ENCODE measurements at regions not wholly inside any gene's neighbourhood (a gene's known extent, or its start where the extent isn't known, plus 50 kb on each side); places are given as distances from the start of the nearest gene placed in this dataset.
"Not testable (repeated sequence)": the region's sequence is repeated elsewhere in the genome, so short reads cannot be mapped to it uniquely, and the experiment has no call there.

DNA sequence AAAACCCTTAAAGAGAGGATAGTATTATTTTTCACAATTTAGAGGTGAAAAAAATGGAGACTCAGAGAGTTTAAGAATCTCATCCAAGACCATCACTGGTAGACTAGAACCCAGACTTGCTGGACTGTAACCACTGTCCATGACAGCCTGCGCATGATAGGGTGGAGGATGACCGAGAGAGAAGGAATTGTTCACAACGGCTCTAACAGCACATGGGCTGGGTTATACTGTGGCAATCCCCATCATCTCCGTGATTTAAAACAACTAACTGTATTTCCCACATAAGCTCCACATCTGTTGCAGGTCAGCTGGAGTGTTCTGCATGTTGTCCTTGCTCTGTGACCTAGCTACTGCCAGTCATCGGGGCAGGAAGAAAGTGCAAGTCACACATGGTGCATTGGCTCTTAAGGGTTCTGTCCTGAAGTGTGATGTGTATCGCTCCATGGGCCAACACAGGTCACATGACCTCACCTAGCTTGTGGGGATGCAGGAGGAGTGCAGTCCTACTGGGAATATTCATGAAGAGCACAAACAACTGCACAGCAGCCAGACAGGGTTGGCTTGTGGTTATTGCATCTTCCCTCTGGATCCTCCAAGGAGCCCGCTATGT lies 131.2 kb upstream of the MPHOSPH6 start:
- DNase-seq (ENCODE audit: low read depth, low spot score): no peak

DNA sequence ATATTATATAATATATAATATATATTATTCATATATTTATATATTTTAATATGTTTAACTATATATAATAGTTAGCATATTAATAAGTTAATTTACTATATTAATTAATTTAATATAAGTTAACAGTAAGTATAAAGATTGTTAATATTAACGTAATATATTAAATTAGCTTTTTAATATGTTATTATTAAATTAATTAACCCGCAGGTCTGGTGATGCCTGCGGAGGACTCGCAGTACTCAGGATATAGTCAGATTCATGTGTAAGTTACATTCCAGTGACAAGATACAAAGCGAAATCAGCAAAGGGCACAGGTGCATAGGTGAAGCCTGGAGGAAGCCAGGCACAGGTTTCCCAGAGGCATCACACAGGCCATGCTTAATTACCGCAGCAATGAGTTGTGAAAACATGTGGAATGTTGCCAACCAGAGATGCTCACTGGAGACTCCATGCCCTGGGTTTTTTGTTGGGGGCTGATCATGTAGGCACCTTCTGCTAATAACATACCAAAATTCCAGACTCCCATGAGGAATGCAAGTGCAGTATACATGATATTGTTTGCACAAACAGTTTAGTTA lies 130.4 kb upstream of the MPHOSPH6 start:
- no peak for DNase-seq (ENCODE audit: low read depth, low spot score)

DNA sequence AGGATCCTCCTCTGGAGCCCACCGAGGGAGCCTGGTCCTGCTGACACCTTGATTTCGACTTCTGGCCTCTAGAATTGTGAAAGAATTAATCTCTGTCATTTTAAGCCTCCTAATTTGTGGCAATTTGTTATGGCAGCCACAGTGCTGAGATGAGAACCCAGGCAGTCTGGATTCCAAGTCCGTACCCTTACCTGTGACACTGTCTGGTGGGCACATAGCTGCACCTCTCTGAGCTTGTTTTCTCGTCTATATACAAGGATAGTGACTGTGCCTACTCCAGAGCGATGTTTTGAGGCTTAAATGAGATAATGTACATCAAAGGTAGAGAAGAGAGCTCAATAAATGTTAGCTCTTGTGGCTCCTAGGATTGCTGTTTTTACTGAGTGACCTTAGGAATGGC lies 128.4 kb upstream of the MPHOSPH6 start:
- no peak for DNase-seq (ENCODE audit: low read depth, low spot score)

DNA sequence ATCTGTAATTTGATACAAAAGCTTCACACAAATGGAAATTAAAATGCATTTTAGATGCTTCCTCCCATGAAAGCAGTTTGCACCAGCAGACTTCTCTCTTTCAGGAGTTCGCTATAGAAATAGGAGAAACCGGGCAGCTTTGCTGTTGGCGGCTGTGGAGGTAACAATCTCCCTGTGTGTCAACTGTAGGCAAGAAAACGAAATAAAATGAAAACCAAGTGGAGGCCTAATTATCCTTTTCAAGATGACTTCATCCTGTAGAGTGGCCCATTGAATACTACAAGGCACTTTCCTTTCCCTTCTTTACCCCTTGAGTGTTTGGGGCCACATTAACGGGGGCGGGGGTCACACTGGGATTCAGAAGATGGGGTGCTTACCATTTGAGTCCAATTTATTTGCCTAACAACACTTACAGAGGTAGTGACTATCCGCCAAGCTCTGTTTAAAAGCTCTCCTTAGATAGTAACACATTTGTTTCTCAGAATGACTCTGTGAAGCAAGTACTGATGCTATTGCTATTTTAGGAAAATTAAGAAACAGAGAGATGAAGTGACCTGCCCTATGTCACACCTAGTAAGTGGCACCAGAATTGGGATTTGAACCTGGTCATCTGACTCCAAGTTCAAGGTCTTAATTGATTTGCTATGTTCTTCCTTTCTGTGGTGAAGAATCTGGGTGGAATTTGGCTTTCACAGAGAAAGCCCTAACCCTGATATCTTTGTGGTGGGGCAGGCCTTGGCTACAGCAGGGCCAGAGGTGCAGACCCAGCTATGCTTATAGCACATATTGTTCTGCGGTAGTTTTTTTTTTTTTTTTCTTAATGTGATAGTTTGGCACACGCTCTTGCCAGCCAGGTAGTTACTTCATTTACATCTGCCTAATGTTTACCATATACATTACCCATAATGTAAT lies 125.5 kb upstream of the MPHOSPH6 start:
- DNase-seq (ENCODE audit: low read depth, low spot score): no peak

DNA sequence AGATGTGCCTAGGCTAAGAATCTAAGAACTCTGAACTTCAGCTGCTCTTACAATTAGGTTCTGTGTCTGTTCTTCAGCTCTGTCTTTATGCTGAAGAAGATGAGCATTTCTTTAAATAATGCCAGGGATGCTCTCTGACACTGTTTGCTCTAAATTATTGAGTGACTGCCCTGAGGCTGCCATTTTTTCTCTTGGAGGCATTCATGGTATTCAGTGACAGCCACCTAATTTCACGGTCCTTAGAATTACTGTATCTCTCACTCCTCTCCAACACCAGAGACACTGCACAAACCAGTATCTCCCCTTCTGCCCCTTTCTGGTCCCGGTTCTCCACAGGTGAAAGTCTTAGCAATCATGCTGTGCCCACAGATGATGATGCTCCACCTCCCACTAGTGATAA lies 123.6 kb upstream of the MPHOSPH6 start:
- no peak for DNase-seq (ENCODE audit: low read depth, low spot score)

DNA sequence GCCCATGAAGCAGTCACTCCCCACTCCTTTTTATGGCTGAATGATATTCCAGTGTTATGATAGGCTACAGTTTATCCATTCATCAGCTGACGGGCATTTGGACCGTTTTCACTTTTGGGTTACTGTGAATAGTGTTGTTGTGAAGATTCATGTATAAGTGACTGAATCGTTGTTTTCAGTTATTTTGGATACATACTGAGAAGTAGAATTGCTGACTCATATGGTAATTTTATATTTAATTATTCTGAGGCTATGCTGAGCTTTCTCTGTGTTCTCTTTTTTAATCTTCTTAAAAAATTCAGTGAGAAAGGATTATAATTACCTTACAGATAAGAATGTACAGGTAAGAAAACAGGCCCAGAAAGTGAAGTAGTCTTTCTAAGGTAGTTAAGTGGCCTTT lies 117.9 kb upstream of the MPHOSPH6 start:
- no peak for DNase-seq (ENCODE audit: low read depth, low spot score)

DNA sequence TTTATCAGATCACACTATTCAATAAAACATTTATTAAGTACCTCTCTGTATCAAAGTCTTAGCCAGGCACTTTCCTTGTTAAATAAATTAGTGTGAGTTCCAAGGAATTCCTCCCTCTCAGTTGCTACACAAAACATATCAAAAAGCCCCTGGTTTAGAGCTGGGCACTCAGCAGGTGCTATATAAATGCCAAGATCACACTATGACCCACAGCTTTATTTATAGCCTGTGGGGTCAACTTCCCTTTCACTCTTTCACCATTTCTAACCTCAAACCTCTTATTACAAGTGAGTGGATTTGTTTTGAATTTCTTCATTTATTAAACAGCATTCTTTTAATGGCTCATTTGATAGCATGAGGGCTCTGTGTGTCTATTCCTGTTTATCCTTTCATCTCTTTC lies 112.6 kb upstream of the MPHOSPH6 start:
- no peak for DNase-seq (ENCODE audit: low read depth, low spot score)

DNA sequence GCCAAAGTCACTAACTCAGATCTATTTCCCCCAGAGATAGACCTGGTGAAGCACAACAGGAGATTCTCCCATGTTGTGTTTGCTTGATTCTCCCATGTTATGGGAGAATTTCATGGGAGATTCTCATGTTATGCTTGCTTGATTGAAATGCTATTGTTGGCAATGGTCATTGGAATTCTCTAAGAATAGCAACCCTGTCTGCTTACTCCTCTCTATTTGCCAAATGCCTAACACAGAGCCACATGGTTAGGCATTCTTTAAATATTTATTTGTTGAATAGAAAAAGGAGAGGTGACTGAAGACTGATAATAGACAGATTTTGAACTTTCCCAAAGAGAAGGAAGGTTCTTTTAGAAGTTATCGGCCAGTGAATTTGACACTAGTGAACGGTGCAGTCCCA lies 111.5 kb upstream of the MPHOSPH6 start:
- no peak for DNase-seq (ENCODE audit: low read depth, low spot score)

DNA sequence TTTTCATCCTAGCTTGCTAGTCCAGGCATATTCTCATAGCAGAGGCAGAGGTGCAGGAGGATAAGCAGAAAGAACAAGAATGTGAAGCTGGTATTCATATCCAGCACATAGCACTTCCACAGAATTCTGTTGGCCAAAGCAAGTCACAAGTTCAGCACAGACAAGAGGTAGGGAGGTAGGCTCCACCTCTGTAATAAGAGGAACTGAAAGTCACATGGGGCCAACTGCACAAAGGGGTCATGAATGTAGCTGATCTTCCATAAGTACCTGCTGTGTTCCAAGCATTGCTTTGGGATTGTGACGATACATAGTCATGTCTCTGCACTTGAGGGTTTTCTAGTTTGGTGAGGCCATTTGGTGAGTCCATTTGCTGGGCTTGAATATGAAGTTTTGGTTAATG lies 110.8 kb upstream of the MPHOSPH6 start:
- DNase-seq (ENCODE audit: low read depth, low spot score): no peak

DNA sequence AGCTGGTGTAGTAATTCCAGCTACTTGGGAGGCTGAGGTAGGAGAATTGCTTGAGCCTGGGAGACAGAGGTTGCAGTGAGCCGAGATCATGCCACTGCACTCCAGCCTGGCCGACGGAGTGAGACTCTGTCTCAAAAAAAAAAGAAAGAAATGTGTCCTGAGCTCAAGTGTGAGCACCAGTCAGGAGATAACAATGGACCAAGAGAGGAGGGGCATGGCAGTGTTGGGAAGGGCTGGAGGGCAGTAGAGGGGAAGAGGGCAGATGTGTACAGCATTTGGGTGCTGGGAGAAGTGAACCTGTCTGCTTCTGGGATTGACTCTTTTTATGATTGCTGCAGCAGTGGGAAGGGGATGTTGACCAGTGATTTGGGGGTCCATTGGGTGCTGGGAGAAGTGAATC lies 105.3 kb upstream of the MPHOSPH6 start:
- DNase-seq (ENCODE audit: low read depth, low spot score): not testable (repeated sequence)

DNA sequence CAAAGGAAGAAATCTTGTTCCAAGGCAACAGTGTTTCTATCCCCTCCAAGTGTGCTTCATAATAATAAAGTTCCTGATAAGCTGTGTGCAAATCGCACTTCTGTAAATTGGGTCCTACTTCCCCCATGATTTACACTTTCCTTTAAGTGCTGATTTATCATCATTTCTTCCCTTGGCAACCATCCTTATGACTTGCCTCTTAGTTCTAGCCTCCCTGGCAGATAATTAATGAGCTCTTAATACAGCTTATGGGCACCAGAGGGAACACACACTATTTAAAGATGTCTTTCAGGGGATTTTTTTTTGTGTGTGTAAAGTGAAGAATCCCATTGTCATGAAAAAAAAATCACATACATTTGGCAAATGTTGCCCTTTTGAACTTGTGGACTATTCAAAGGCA lies 101.6 kb upstream of the MPHOSPH6 start:
- no peak for DNase-seq (ENCODE audit: low read depth, low spot score)

DNA sequence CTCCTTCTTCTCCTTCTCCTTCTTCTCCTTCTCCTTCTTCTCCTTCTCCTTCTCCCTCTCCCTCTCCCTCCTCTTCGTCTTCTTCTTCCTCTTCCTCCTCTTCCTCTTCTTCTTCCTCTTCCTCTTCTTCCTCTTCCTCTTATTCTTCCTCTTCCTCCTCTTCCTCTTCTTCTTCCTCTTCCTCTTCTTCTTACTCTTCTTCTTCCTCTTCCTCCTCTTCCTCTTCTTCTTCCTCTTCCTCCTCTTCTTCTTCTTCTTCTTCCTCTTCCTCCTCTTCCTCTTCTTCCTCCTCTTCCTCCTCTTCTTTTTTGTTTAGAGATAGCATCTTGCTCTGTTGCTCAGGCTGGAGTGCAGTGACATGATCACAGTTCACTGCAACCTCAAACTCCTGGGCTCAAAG lies 97.7 kb upstream of the MPHOSPH6 start:
- not testable (repeated sequence) for DNase-seq (ENCODE audit: low read depth, low spot score)

DNA sequence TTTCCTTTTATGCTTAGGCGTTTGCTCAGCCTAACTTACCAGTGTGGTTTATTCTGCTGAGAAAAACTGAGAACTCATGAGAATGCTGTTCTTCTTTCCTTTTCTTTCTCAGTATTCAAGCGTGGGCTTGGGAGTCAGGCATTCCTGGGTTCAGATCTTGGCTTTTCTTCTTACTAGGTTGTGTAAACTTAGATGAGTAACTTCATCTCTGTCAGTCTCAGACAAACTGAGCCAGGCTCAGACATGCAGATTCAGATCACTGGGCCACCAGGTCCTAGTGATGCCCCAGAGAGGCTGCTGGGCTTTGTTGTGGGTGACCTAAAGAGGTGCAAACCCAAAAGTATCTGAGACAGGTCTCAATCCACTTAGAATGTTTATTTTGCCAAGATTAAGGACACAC lies 95.8 kb upstream of the MPHOSPH6 start:
- DNase-seq (ENCODE audit: low read depth, low spot score): no peak

DNA sequence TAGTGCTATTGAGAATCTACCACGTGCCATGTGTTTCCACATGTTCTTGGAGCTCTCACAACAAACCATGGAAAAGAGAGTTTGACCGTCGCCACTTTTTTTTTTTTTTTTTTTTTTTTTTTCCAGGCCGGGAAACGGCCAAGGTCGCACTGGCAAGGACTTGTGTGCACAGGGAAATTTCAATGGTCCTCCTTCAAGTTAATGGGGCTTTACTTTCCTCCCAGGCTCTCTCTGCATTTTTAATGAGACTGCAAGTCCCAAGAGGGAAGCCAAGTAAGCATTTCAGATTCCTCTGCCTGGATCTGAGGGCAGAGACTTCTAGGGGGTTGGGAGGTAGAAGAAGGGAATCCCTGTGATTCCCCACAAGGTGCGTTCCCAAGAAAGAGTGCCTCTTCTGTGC lies 94.7 kb upstream of the MPHOSPH6 start:
- DNase-seq (ENCODE audit: low read depth, low spot score): no peak

DNA sequence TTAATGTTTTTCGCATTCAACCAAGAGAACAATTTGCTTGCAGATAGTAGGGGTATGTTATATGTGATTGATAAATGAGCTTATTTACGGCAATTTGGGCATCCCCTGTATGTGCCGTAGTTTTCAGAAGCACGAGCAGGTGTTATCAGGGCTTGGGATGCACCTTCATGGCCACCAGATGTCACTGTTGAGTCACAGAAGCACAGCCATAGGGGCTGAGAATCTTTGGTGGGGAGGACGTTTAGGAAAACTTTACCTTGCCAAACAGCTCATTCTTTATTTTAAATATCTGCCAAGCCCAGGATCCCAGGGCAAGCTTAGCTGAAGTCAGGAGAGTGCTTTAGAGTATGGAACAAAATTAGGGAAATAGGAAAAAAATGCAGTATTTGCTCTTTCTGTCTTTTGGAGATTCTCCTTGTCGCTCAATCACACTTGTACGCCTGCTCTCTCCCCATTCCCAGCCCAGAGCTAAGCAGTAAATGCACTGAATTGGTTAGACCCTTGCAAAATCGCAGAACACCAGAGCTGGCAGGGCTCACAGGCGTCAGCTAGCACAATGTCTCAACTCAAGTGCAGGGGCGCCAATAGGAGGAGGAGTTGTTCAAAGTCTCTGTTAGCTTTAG lies 93.6 kb upstream of the MPHOSPH6 start:
- peak; percentile 67 for DNase-seq (ENCODE audit: low read depth, low spot score)

DNA sequence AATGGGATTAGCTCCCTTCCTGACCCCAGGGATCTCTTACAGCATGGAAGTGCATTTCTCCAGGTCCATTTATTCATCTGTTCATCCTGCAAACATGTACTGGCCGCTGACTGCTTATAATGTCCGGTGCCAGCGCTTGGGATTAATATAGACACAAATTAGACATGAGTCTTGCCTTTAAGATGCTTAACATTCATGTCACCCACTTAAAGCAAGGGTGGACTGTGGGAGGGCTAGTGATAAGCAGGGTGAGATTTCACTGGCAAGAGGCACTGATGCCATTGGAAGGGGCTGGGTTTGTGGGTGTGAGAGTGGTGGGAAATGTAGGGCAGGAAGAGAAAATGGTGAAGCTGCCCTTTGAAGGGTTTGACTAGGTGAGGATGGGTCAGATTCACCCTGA lies 92.2 kb upstream of the MPHOSPH6 start:
- DNase-seq (ENCODE audit: low read depth, low spot score): no peak

DNA sequence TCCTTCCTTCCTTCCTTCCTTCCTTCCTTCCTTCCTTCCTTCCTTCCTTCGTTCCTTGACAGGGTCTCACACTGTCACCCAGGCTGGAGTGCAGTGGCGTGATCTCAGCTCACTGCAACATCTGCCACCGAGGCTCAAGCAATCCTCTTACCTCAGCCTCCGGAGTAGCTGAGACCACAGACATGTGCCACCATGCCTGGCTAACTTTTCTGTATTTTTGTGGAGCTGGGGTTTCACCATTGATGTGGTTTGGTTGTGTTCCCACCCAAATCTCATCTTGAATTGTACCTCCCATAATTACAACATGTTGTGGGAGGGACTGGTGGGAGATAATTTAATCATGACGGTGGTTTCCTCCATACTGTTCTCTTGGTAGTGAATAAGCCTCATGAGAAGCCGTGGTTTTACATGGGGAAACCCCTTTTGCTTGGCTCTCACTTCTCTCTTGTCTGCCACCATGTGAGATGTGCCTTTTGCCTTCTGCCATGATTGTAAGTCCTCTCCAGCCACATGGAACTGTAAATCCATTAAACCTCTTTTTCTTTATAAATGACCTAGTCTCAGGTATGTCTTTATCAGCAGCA lies 90.3 kb upstream of the MPHOSPH6 start:
- DNase-seq (ENCODE audit: low read depth, low spot score): no peak

DNA sequence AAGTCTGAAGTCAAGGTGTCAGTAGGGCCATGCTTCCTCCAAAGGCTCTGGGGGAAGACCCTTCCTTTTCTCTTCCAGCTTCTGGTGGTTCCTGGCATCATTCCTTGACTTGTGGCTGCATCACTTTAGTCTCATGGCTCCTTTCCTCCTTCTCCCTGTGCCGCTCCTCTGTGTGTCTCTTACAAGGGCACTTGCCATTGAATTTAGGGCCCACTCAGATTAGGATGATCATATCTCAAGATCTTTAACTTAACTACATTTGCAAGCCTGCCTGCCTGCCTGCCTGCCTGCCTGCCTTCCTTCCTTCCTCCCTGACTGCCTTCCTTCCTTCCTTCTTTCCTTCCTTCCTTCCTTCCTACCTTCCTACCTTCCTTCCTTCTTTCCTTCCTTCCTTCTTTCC lies 89.7 kb upstream of the MPHOSPH6 start:
- no peak for DNase-seq (ENCODE audit: low read depth, low spot score)

DNA sequence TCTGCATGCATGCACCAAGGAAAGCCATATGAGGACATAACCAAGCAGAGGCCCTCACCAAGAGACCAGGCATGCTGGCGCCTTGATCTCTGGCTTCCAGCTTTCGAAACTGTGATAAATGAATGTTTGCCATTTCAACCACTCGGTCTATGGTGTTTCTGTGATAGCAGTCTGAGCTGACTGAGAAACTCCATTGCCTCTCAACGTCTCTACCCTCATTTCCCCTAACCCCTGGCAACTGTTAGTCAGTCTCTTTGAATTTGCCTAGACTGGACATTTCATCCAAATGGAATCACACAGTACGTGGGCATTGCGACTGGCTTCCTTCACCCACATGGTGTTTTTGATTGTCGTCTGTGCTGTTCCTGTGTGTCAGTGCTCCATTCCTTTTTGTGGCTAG lies 88.0 kb upstream of the MPHOSPH6 start:
- DNase-seq (ENCODE audit: low read depth, low spot score): no peak

DNA sequence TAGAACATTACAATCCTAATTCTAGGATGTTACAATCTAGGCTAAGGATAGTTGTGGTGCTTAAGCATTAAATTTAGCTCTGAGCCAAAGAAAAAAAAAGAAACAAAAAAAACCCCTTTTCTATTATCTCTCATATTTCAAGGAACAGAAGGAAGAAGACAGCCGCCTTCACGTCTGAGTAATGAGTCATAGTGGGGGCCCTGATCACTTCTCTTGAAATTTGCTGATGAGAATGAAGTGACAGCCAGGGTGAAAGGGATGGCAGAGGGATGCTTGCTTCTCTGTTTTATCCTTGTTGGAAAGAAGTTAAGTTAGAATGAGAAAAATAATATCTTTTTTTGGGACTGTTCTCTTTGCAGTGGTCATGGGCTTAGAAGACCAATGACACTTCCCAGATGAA lies 82.6 kb upstream of the MPHOSPH6 start:
- no peak for DNase-seq (ENCODE audit: low read depth, low spot score)

DNA sequence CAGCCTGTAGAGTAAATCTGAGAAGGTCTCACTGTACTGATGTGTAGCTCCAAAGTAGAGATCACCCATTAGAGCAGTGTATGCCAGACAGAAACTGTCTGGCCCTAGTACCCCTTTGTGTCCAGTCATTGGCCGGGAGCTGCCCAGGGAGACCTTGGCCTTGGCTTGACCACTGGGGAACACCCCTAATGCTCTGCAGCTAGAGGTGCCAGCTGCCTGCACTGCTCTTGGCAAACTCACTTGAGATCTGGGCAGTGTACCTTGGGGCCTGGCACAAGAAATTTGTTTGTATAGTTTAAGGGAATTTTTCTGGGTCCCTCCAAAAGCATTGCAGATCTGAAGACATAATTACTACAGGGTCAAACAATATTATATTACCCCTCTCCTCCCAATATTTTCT lies 78.7 kb upstream of the MPHOSPH6 start:
- DNase-seq (ENCODE audit: low read depth, low spot score): no peak

DNA sequence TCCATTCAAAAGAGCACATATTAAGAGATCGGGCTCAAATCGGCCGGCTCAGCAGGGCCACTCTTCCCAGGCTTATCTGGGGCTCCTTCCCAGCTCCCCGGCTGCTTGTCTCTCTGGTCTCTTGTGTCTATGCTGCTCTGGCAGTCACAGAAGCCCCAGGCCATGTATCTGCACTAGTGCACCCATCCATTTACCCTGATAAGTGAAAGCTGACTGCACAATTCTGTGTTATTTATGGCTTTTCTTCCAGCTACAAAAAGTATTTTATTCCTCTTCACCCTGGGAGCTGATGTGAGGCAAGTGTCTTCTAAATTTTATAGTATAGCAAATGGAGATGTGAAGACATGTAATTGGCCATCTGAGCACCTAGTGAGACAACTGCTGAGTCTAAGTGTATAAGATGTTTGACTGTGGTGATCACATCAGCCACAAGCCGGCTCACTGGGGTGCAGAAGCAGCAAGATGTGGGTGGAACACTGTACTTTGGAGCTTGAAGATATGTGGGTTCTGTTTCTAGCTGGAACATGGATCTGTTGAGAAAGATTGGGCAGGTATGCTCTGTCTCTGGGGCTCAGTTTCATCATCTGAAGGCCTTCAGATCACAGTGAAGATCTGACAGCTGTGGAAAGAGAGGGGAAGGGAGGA lies 78.1 kb upstream of the MPHOSPH6 start:
- no peak for DNase-seq (ENCODE audit: low read depth, low spot score)

Data from ELF-1 (cell line).